Muscle layer of duodenum (tissue), 2 donors: ENCODE measurements at regions not wholly inside any gene's neighbourhood (a gene's known extent, or its start where the extent isn't known, plus 50 kb on each side); places are given as distances from the start of the nearest gene placed in this dataset.
"Not testable (repeated sequence)": the region's sequence is repeated elsewhere in the genome, so short reads cannot be mapped to it uniquely, and the experiment has no call there.

Experiments
- H3K27ac ChIP-seq: one replicate; pipeline ENCODE4 v1.7.0; 2013; ENCODE audit warnings: mild to moderate bottlenecking, low read length
- H3K27me3 ChIP-seq: one replicate; pipeline ENCODE4 v1.7.0; 2013; ENCODE audit warnings: low read depth, mild to moderate bottlenecking, control low read depth, low read length
- H3K36me3 ChIP-seq, 2 donors: one replicate each; pipeline ENCODE4 v1.7.0; 2013; ENCODE audit warnings: low read length in 2 of 2, control low read depth in 1 of 2, mild to moderate bottlenecking in 1 of 2; ENCODE audit not compliant: insufficient read depth in 2 of 2, control insufficient read depth in 1 of 2
- H3K4me1 ChIP-seq, 2 donors: one replicate each; pipeline ENCODE4 v1.7.0; 2013; ENCODE audit warnings: low read length in 2 of 2, mild to moderate bottlenecking in 2 of 2, control low read depth in 1 of 2, moderate library complexity in 1 of 2; ENCODE audit not compliant: insufficient read depth in 2 of 2, control insufficient read depth in 1 of 2
- H3K4me3 ChIP-seq, 2 donors: one replicate each; pipeline ENCODE4 v1.7.0; 2013; ENCODE audit warnings: low read length in 2 of 2, low read depth in 1 of 2, mild to moderate bottlenecking in 1 of 2
- H3K9me3 ChIP-seq, 2 donors: one replicate each; pipeline ENCODE4 v1.7.0; 2013; ENCODE audit warnings: low read length in 2 of 2, control low read depth in 1 of 2, mild to moderate bottlenecking in 1 of 2; ENCODE audit not compliant: control insufficient read depth in 1 of 2
- donor health status: healthy.

- no peaks in the 10 kb centered on the region for H3K9me3 ChIP-seq
- no peaks in the 10 kb centered on the region for H3K36me3 ChIP-seq
- H3K27ac ChIP-seq, result no peak overlapping the region
- H3K27me3 ChIP-seq, result no peaks in the 10 kb centered on the region
- H3K4me1 ChIP-seq, result no peaks in the 10 kb centered on the region
- no peak overlapping the region for H3K4me3 ChIP-seq
Observed at GRCh38 chr16:26457882-26458281, 608.8 kb upstream of the C16orf82 start.

GRCh38 chr16:26464576-26465266 lies 602.0 kb upstream of the C16orf82 start:
- H3K4me3 ChIP-seq, result no peak overlapping the region
- peaks cover 0 to 2% of the 10 kb centered on the region in 2 donors for H3K9me3 ChIP-seq
- no peaks in the 10 kb centered on the region for H3K36me3 ChIP-seq
- H3K4me1 ChIP-seq, result no peaks in the 10 kb centered on the region
- H3K27me3 ChIP-seq, result no peaks in the 10 kb centered on the region
- H3K27ac ChIP-seq, result no peak overlapping the region

- not testable (repeated sequence) for H3K36me3 ChIP-seq, H3K4me3 ChIP-seq, H3K4me1 ChIP-seq, H3K27me3 ChIP-seq, H3K9me3 ChIP-seq, H3K27ac ChIP-seq
Observed at GRCh38 chr16:26474405-26474804, 592.3 kb upstream of the C16orf82 start.

GRCh38 chr16:26475596-26475995 lies 591.1 kb upstream of the C16orf82 start:
- no peak overlapping the region for H3K27ac ChIP-seq
- no peak overlapping the region for H3K4me3 ChIP-seq
- H3K36me3 ChIP-seq, result no peaks in the 10 kb centered on the region
- no peaks in the 10 kb centered on the region for H3K27me3 ChIP-seq
- no peaks in the 10 kb centered on the region for H3K4me1 ChIP-seq
- peaks cover 3 to 7% of the 10 kb centered on the region in 2 donors for H3K9me3 ChIP-seq

GRCh38 chr16:26491101-26491670 lies 575.5 kb upstream of the C16orf82 start:
- Histone ChIP-seq H3K4me3 (no peak overlapping the region), H3K4me1 (no peaks in the 10 kb centered on the region), H3K27ac (no peak overlapping the region), H3K36me3 (no peaks in the 10 kb centered on the region), H3K9me3 (no peaks in the 10 kb centered on the region), H3K27me3 (no peaks in the 10 kb centered on the region)

GRCh38 chr16:26491962-26492361 lies 574.8 kb upstream of the C16orf82 start:
- Histone ChIP-seq H3K27ac (no peak overlapping the region), H3K36me3 (no peaks in the 10 kb centered on the region), H3K4me3 (no peak overlapping the region), H3K27me3 (no peaks in the 10 kb centered on the region), H3K4me1 (no peaks in the 10 kb centered on the region), H3K9me3 (no peaks in the 10 kb centered on the region)

- no peaks in the 10 kb centered on the region for H3K27me3 ChIP-seq
- no peak overlapping the region for H3K4me3 ChIP-seq
- H3K36me3 ChIP-seq, result no peaks in the 10 kb centered on the region
- H3K9me3 ChIP-seq, result no peaks in the 10 kb centered on the region
- H3K27ac ChIP-seq, result no peak overlapping the region
- H3K4me1 ChIP-seq, result no peaks in the 10 kb centered on the region
Observed at GRCh38 chr16:26493751-26494150, 573.0 kb upstream of the C16orf82 start.

GRCh38 chr16:26497896-26498295 lies 568.8 kb upstream of the C16orf82 start:
- Histone ChIP-seq H3K9me3 (no peaks in the 10 kb centered on the region), H3K4me3 (no peak overlapping the region), H3K27me3 (no peaks in the 10 kb centered on the region), H3K27ac (no peak overlapping the region), H3K4me1 (no peaks in the 10 kb centered on the region), H3K36me3 (no peaks in the 10 kb centered on the region)

- no peaks in the 10 kb centered on the region for H3K4me1 ChIP-seq
- H3K9me3 ChIP-seq, result no peaks in the 10 kb centered on the region
- no peak overlapping the region for H3K4me3 ChIP-seq
- no peak overlapping the region for H3K27ac ChIP-seq
- no peaks in the 10 kb centered on the region for H3K27me3 ChIP-seq
- no peaks in the 10 kb centered on the region for H3K36me3 ChIP-seq
Observed at GRCh38 chr16:26500326-26500725, 566.4 kb upstream of the C16orf82 start.

GRCh38 chr16:26505496-26505895 lies 561.2 kb upstream of the C16orf82 start:
- Histone ChIP-seq H3K27me3 (no peaks in the 10 kb centered on the region), H3K9me3 (no peaks in the 10 kb centered on the region), H3K36me3 (no peaks in the 10 kb centered on the region), H3K27ac (no peak overlapping the region), H3K4me3 (no peak overlapping the region), H3K4me1 (no peaks in the 10 kb centered on the region)

- not testable (repeated sequence) for H3K36me3 ChIP-seq, H3K27me3 ChIP-seq, H3K4me1 ChIP-seq, H3K27ac ChIP-seq, H3K4me3 ChIP-seq, H3K9me3 ChIP-seq
Observed at GRCh38 chr16:26508946-26509345, 557.8 kb upstream of the C16orf82 start.

- Histone ChIP-seq H3K4me3 (no peak overlapping the region), H3K4me1 (no peaks in the 10 kb centered on the region), H3K27me3 (no peaks in the 10 kb centered on the region), H3K27ac (no peak overlapping the region), H3K9me3 (no peaks in the 10 kb centered on the region), H3K36me3 (no peaks in the 10 kb centered on the region)
Observed at GRCh38 chr16:26510924-26511323, 555.8 kb upstream of the C16orf82 start.
